ENCODE measurements at regions not wholly inside any gene's neighbourhood (a gene's known extent, or its start where the extent isn't known, plus 50 kb on each side); places are given as distances from the start of the nearest gene placed in this dataset.

GRCh38 chr6:3607599-3607998 lies 143.9 kb downstream of the PXDC1 start:
- TF ChIP-seq, protein P1, sequence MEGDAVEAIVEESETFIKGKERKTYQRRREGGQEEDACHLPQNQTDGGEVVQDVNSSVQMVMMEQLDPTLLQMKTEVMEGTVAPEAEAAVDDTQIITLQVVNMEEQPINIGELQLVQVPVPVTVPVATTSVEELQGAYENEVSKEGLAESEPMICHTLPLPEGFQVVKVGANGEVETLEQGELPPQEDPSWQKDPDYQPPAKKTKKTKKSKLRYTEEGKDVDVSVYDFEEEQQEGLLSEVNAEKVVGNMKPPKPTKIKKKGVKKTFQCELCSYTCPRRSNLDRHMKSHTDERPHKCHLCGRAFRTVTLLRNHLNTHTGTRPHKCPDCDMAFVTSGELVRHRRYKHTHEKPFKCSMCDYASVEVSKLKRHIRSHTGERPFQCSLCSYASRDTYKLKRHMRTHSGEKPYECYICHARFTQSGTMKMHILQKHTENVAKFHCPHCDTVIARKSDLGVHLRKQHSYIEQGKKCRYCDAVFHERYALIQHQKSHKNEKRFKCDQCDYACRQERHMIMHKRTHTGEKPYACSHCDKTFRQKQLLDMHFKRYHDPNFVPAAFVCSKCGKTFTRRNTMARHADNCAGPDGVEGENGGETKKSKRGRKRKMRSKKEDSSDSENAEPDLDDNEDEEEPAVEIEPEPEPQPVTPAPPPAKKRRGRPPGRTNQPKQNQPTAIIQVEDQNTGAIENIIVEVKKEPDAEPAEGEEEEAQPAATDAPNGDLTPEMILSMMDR (conservative IDR thresholded peaks at IDR 0.05; ENCODE audit: low read depth in 2 of 2), result no peak
- no peak for TF ChIP-seq REST (IDR thresholded peaks at IDR 0.05; ENCODE audit: unreplicated experiment)
